ENCODE measurements at regions not wholly inside any gene's neighbourhood (a gene's known extent, or its start where the extent isn't known, plus 50 kb on each side); places are given as distances from the start of the nearest gene placed in this dataset.
"Not testable (repeated sequence)": the region's sequence is repeated elsewhere in the genome, so short reads cannot be mapped to it uniquely, and the experiment has no call there.

- DNase-seq: no peak
Measured at GRCh38 chr13:31522396-31522795, 216.9 kb upstream of the RXFP2 start.

DNA sequence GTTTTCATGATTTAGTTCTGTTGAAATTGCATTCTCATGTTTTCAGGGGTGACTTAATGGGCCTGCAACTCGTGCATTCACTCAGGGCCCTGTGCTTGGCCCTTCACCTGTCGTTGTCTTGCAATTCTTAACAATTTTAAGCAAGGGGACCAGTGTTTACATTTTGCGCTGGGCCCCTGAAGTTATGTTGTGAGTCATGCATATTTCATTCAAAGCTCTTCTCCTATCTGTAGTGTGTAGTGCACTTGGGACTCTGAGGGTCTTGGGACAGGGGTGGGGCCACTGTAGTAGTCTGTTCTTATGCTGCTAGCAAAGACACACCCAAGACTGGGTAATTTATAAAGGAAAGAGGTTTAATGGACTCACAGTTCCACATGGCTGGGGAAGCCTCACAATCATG is 211.2 kb upstream of the RXFP2 start:
- no peak for DNase-seq

DNA sequence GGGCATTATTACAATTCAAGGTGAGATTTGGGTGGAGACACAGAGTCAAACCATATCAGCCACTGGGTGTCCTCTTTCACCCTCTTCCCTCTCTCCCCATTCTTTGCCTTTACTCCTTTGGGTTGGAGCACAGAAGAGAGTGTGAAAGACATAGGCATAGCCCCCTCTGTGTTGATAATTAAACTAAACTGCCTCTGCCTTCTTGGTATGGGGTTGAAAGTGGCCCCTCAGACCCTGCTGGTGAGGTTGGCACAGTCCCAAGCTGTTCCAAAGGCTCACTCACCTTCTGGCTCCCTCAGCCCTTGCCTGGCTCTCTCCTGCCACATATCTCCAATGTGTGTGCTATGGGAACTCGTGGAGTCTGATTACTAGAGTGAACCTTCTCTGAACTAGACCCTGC is 210.6 kb upstream of the RXFP2 start:
- no peak for DNase-seq

DNA sequence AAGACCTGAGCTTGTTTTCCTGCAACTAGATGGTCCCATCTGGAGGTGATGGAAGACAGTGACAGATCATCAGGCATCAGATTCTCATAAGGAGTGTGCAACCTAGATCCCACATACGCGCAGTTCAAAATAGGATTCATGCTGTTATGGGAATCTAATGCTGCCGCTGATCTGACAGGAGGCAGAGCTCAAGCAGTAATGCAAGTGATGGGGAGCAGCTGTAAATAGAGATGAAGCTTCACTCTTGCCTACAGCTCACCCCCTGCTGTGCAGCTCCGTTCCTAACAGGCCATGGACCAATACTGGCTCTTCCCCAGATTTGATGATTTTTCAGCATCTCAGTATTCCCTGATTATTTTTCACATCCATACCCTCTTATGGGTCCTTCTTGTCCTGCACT is 208.4 kb upstream of the RXFP2 start:
- no peak for DNase-seq

- DNase-seq: no peak
Measured at GRCh38 chr13:31537052-31537451, 202.3 kb upstream of the RXFP2 start.

DNA sequence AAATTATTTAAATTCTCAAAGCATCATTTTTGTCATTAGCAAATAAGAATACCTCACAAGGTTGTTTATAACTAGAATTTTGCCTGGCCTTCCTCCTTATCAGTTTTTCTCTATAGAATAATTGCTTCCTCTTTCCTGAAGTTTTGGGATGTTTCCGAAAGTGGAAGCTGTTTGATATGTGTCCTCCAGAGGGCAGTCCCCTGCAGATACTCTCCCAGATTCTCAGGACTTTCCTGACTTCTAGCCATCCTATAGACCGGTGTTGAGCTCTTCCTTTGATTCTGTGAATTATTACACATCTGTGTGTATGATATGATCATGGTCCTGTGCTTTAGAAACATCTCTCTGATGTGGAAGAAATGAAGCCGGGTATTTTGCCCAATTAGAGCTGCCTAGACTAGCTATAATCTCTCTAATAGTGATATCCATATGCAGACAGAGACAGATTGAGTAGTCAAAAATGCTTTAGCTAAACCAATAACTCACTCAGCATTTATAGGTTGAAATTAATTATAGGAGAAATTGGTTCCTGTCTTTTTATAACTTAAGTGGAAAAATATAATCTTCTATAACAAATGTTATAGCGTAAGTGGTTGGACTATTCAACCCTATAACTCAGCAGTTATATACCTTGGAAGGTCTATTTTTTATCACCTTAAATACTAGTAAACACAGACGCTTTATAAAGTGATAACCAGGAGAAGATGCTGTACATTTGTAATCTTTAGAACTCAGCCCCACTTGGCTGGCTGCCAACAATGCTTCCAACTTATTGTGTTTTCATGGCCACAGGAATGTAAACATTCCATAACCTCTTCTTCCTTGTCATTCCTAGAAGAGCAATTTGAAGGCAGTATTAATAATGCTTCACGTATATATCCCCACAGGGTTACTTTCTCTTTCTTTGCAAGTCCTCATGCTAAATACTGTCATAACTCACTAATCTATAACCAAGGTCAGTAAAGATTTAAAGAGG is 201.0 kb upstream of the RXFP2 start:
- DNase-seq: no peak

DNA sequence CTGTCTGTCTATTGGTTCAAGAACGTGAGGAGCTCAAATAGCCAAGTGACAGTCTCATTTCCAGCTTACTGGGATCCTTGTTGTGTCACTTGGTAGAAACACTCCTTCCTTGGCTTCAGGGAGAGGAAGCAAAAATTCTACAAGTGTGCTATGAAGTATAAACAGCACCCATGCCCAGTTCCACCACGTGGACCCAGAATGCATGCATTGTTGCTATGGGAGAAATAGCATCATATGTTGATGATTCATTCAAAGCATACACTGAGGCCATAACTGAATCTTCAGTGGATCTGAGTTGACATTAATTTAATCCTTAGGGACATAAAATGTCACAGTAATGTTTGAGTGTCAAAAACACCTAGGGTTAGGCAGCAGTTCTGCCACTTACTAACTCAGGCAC is 199.0 kb upstream of the RXFP2 start:
- no peak for DNase-seq

DNA sequence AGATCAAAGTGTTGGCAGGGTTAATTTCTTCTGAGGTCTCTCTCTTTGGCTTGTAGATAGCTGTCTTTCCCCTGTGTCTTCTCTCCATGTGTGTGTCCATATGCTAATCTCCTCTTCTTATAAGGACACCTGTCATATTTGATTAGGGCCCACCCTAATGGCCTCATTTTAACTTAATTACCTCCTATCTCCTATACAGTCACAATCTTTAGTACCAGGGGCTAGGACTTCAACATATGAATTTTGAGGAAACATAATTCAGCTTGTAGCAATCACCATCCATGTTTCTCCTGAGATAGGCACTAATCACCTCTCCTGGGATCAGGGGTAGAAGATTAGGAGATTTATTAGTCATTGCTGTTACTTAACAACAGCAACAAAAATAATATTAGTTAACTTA is 196.1 kb upstream of the RXFP2 start:
- DNase-seq: no peak

DNA sequence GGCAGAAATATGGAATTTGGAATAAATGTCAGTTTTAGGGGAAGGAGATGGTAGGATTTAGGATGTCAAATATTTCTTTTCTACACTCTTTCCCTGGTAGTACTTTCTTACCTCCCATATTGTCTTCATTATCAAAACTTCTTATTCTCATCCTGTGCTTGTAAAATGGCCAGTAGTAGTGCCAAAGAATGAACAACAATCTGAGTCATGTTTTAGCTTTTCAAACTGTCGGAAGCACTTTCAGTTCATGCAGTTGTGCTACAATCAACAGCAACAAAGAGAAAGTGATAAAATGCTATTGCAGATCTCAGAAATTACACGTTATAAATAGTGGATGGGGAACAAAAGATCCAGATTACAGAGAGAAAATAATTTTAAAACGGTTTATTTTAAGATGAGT is 193.7 kb upstream of the RXFP2 start:
- no peak for DNase-seq

DNA sequence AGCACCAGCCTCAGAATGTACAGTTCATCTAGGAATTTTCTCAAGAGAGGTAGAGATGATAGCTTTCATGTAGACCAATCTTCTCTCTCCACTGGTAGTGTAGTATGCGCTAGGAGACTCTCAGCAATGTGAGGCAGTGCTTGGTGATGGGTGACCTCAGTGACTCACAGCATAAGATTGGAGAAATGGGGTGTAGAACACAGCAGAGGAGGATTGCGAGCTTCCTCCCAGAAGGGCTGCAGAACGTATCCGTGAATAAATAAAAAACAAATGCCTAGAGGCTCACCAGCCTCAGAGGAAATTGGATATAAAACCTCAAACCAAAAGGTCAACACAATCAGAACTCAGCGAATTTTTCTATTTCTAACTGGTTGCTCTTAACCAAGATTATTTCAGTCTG is 182.9 kb upstream of the RXFP2 start:
- DNase-seq: no peak

- DNase-seq: not testable (repeated sequence)
Measured at GRCh38 chr13:31584221-31584620, 155.1 kb upstream of the RXFP2 start.

DNA sequence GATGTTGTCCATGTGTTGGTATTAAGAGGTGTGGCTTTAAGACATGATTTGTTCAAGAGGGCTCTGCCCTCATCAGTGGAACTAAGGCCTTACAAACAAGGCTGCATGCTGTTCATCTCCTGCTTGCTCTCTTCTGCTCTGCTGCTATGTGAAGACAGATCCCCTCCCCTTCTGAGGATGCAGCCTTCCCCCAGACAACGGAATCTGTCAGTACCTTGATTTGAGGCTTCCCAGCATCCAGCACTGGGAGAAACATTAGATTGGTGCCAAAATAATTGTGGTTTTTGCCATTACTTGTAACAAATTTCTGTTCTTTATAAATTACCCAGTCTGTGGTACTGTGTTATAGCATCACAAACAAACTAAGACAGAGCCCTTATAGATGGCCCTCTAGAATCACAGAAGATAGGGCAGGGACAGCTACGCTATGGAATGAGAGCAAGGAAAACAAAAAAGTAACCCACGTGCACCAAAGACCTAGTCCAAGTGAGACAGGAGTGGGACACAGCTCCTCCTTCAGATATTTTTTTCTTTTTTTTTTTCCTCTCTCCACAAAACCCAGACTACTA is 151.5 kb upstream of the RXFP2 start:
- DNase-seq: no peak

DNA sequence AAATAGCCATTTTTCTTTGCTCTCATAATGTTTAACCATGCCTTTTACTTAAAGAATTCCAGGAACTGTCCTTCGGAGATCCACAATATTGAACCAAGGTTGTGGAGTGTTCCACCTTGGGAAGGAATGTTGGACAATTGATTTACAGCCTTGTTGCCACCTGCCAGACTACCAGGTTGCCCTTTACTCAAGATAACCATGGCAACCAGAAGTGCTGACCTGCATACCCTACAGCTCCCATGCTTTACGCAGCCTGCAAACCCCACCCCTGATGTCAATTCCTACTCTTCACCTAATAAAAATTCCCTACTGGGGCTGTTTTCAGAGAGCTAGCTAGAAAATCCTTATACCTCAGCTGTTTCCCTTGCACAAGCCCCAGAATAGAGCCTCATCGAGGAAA is 151.0 kb upstream of the RXFP2 start:
- DNase-seq: no peak

- DNase-seq: no peak
Measured at GRCh38 chr13:31588893-31589292, 150.4 kb upstream of the RXFP2 start.

DNA sequence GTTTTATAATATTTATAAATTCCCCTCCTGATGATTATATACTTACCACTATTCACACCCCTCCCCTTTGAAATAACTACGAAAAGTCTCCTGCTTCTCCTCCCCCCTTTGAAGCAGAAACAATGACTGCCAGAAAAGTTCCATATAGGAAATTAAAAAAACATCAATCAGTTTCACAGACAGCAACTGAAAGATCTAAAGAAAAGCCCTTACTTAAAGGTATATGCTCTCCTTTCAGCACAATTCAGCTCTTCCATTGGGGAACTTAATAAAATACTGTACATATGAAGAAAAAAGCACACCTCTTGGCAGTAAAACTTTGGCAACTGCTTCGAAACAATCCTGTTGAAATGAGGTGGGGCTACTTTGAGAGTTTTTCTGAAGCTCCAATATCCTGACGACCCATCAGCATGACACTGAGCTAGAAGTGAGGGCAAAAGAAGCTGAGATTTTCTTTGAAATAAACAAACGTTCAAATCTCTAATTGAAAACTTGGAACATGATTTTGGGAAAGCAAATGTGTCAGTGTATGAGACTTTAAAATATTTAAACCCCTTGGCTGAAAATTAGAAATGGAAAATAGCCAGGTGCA is 147.6 kb upstream of the RXFP2 start:
- no peak for DNase-seq

- DNase-seq: no peak
Measured at GRCh38 chr13:31594056-31594455, 145.3 kb upstream of the RXFP2 start.

- DNase-seq: no peak
Measured at GRCh38 chr13:31595563-31595962, 143.8 kb upstream of the RXFP2 start.

DNA sequence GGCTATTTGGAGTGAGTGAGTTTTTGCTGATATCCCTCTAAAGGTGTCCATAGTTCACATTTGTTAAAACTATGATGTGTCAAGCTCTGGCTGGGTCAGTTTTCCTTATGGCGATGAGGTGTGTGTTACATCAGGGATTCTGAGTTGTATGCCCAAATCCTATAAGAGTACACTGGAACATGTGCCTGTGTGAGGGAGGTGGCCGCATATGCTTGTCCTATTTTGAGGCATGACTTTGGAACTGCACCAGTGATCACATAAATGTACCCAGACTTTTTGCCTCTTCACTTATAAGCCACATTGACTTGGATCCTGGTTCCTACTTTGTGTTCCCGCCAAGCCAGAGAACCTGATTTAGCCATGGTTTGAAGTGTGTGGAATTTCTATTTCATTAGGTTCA is 140.3 kb upstream of the RXFP2 start:
- DNase-seq: no peak

DNA sequence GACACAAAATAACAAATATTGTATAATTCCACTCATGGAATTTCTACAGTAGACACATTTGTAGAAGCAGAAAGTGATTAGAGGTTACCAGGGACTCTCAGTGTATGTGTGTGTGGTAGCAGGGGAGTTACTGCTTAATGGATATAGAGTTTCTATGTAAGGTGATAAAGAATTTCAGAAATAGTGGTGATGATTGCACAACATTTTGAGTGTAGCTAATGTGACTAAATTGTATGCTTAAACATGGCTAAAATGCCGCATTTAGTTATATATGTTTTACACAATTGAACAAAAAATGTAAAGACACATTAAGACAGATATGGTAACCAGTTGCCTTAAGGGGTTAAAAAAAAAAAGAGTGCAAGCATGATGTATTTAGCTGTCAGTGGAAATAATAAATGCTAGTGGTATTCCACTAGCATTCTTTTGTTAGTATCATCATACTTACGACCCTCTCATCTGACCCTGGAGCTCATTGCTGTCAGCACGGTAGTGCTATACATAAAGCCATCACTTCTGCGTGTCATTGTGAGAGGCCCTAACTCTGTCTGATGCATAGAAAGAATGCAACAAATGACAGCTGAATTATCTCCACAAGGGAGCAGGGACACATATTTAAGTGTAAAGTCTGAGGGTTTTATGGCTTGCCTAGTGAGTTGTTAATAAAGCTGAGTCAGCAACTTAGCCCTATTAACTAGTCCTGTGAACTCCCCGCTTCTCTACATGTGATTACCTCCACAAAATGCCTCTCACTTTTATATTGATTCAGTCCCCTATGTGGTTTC is 134.1 kb upstream of the RXFP2 start:
- DNase-seq: no peak

DNA sequence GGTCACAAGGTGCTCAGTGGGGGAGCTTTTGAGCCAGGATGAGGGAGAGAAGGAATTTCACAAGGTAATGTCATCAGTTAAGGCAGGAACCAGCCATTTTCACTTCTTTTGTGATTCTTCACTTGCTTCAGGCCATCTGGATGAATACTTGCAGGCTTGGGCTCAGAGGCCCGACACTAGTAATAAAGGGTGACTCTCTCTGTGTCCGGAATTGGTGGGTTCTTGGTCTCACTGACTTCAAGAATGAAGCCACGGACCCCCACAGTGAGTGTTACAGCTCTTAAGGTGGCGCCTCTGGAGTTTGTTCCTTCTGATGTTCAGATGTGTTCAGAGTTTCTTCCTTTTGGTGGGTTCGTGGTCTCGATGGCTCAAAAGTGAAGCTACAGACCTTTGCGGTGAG is 131.8 kb upstream of the RXFP2 start:
- not testable (repeated sequence) for DNase-seq

GRCh38 chr13:31608780-31609179 is 130.5 kb upstream of the RXFP2 start:
- not testable (repeated sequence) for DNase-seq

- no peak for DNase-seq
Measured at GRCh38 chr13:31610270-31610998, 128.9 kb upstream of the RXFP2 start.

DNA sequence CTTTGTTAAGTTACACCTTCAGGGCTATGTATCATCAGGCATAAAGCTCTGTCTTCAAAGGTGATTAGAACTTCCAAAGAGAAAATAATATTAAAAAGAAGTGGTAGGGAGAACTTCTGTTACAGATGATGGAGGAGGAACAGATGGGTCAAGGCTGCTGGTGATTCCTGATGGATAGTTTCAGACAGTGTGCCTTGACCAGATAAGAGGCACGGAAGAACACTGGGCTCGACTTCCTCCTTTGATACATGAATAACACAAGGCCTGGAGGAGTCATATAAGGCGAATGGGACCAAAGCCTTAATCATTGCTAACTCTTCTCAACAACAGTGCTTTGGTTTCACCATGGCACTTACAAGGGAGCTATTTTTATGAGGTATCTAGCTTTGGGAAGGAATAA is 128.1 kb upstream of the RXFP2 start:
- no peak for DNase-seq

Data from right forelimb (tissue), 1 donor.